Tibial nerve (tissue), 4 donors: ENCODE measurements at regions not wholly inside any gene's neighbourhood (a gene's known extent, or its start where the extent isn't known, plus 50 kb on each side); places are given as distances from the start of the nearest gene placed in this dataset.
A peak's percentile ranks its signal among the peaks of the same experiment; 100 is the strongest.

ENCODE experiments used
- DNase-seq, 2 donors: peaks; one replicate each; pipeline ENCODE4 v3.0.0-alpha.2; 2019; ENCODE audit warnings: low spot score in 2 of 2
- H3K27ac ChIP-seq, 4 donors: fragments of 200-600 bp; sonication (generic) in 3 of 4; one replicate each; pipeline ENCODE4 v1.5.1; 2017 to 2019; ENCODE audit warnings: mild to moderate bottlenecking in 1 of 4
- H3K27me3 ChIP-seq, 2 donors: fragments of 200-600 bp; sonication (generic) in 1 of 2; one replicate each; pipeline versions ENCODE4 v1.5.1 to v1.6.0; 2017 to 2019
- H3K36me3 ChIP-seq, 3 donors: fragments of 200-600 bp; sonication (generic); one replicate each; pipeline ENCODE4 v1.5.1; 2018 to 2019
- H3K4me1 ChIP-seq, 4 donors: fragments of 200-600 bp; sonication (generic) in 3 of 4; one replicate each; pipeline ENCODE4 v1.5.1; 2017 to 2019
- H3K4me3 ChIP-seq, 4 donors: fragments of 200-600 bp; sonication (generic) in 3 of 4; one replicate each; pipeline ENCODE4 v1.5.1; 2017 to 2019; ENCODE audit warnings: mild to moderate bottlenecking in 1 of 4, moderate library complexity in 1 of 4
- H3K9me3 ChIP-seq, 4 donors: fragments of 200-600 bp; sonication (generic) in 3 of 4; one replicate each; pipeline ENCODE4 v1.5.1; 2017 to 2019
- EP300 ChIP-seq, 2 donors: sonication (generic); formaldehyde crosslinking; IDR thresholded peaks; one replicate each; pipeline ENCODE4 v1.6.1; 2017; ENCODE audit warnings: antibody characterized with exemption in 2 of 2, mild to moderate bottlenecking in 1 of 2
- POLR2A ChIP-seq, 2 donors: fragments of 450-650 bp; IDR thresholded peaks; one replicate each; pipeline ENCODE4 v1.6.1; 2017; ENCODE audit warnings: antibody characterized with exemption in 2 of 2, mild to moderate bottlenecking in 2 of 2, moderate library complexity in 2 of 2
- WGBS, 2 donors: methylation state at CpG; one replicate each; pipeline ENCODE4 v1.1.5; 2018; 5-methylcytosine and 5-hydroxymethylcytosine counted together
- TF ChIP-seq, protein P1 (sequence below), 5 experiments: fragments of 200-600 bp in 3 of 5; fragments of 450-650 bp in 2 of 5; sonication (generic) in 3 of 5; IDR thresholded peaks; one replicate each; pipeline ENCODE4 v1.5.1; 2016 to 2019; ENCODE audit warnings: antibody characterized with exemption in 5 of 5, mild to moderate bottlenecking in 3 of 5, moderate library complexity in 2 of 5

DNA sequence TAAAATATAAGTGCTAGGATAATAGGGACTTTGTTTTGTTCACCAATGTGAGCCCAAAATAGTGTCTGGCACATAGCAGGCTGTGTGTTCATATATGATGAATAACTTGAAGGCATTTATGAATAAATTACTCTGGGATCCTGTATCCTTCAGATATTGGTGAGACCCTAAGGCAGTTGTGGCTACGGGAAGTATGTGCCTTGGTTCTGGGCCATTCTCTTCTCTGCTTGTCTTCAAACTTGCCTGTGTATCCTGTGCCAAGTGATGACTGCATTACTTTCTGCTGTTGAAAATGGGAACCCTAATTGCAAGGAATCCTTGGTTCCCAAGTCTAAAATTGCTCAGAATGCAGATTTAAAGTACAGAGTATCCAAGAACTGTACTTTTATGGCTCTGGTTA, 67.6 kb upstream of the KTN1 start:
- Histone ChIP-seq H3K4me1 (peaks cover 0 to 10% (median 0%) of the 10 kb centered on the region in 4 donors), H3K27me3 (no peaks in the 10 kb centered on the region), H3K27ac (no peak overlapping the region), H3K4me3 (no peak overlapping the region), H3K36me3 (no peaks in the 10 kb centered on the region), H3K9me3 (peaks cover 0 to 5% (median 0%) of the 10 kb centered on the region in 4 donors)
- WGBS, 2 donors = 41 to 47% methylated on average over 1 of the region's 1 CpG
- no peak for DNase-seq
- no peak for TF ChIP-seq EP300 (IDR thresholded peaks at IDR 0.05)
- no peak for TF ChIP-seq POLR2A (IDR thresholded peaks at IDR 0.05)
- TF ChIP-seq, protein P1, sequence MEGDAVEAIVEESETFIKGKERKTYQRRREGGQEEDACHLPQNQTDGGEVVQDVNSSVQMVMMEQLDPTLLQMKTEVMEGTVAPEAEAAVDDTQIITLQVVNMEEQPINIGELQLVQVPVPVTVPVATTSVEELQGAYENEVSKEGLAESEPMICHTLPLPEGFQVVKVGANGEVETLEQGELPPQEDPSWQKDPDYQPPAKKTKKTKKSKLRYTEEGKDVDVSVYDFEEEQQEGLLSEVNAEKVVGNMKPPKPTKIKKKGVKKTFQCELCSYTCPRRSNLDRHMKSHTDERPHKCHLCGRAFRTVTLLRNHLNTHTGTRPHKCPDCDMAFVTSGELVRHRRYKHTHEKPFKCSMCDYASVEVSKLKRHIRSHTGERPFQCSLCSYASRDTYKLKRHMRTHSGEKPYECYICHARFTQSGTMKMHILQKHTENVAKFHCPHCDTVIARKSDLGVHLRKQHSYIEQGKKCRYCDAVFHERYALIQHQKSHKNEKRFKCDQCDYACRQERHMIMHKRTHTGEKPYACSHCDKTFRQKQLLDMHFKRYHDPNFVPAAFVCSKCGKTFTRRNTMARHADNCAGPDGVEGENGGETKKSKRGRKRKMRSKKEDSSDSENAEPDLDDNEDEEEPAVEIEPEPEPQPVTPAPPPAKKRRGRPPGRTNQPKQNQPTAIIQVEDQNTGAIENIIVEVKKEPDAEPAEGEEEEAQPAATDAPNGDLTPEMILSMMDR (IDR thresholded peaks at IDR 0.05) = no peak

DNA sequence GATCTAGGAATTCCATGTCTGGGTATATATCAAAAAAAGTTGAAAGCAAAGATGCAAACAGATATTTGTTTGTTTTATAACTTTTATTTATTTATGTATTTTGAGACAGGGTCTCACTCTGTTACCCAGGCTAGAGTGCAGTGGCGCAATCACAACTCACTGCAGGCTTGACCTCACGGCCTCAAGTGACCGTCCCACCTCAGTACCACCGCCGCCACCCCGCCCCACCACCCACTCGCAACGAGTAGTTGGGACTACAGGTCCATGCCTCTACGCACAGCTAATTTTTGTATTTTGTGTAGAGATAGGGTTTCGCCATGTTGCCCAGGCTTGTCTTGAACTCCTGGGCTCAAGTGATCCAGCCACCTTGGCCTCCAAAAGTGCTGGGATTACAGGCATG, 66.5 kb upstream of the KTN1 start:
- WGBS, 2 donors = 86 to 93% methylated on average over 10 of the region's 10 CpGs
- no peak for DNase-seq
- Histone ChIP-seq H3K27ac (no peak overlapping the region), H3K9me3 (peaks cover 0 to 5% (median 0%) of the 10 kb centered on the region in 4 donors), H3K4me1 (peaks cover 0 to 10% (median 0%) of the 10 kb centered on the region in 4 donors), H3K27me3 (no peaks in the 10 kb centered on the region), H3K36me3 (no peaks in the 10 kb centered on the region), H3K4me3 (no peak overlapping the region)
- TF ChIP-seq EP300 (IDR thresholded peaks at IDR 0.05) (no peak), POLR2A (IDR thresholded peaks at IDR 0.05) (no peak)
- TF ChIP-seq, protein P1 (IDR thresholded peaks at IDR 0.05) = no peak

DNA sequence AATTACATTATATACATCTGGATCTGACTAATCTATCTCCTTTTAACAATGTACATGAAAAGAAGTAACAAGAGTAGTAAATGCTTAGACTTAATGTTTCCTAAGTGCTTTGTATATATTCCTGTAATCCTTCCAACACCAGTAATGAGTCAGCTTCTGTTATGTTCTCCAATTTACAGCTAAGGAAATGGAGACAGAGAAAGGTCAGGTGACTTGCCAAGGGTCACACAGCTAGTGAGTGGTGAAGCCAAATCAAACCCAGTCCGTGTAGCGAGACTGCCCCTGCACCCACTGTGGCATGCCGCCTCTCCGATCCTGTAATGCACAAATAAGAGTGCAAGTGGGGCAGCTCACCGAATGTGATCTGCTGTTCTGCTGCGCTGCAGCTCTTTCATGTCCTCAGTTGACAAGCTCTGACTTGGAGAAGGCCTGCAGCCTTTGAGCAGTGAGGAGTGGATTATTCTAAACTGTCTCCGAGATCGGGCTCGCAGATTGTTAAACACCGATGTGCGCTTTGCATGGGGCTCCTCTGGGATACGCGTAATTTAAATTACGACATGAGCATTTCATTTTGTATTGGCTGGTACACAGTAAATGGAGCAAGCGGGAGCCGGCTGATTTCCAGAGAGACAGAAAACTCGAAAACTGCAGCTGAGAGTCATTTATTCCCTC, 65.1 kb upstream of the KTN1 start:
- peaks cover 0 to 10% (median 0%) of the 10 kb centered on the region in 4 donors for H3K4me1 ChIP-seq
- TF ChIP-seq POLR2A (IDR thresholded peaks at IDR 0.05) (no peak), EP300 (IDR thresholded peaks at IDR 0.05) (peak in 1 of 2 donors; percentile 26)
- TF ChIP-seq, protein P1 (IDR thresholded peaks at IDR 0.05) = no peak
- peak in 1 of 2 donors; percentile 13 for DNase-seq
- H3K9me3 ChIP-seq = peaks cover 0 to 5% (median 0%) of the 10 kb centered on the region in 4 donors
- peak overlapping the region in 1 of 4 donors; percentile 22 for H3K27ac ChIP-seq
- no peaks in the 10 kb centered on the region for H3K27me3 ChIP-seq
- WGBS, 2 donors = 55 to 73% methylated on average over 17 of the region's 17 CpGs
- no peaks in the 10 kb centered on the region for H3K36me3 ChIP-seq
- H3K4me3 ChIP-seq = peak overlapping the region in 1 of 4 donors; percentile 4

DNA sequence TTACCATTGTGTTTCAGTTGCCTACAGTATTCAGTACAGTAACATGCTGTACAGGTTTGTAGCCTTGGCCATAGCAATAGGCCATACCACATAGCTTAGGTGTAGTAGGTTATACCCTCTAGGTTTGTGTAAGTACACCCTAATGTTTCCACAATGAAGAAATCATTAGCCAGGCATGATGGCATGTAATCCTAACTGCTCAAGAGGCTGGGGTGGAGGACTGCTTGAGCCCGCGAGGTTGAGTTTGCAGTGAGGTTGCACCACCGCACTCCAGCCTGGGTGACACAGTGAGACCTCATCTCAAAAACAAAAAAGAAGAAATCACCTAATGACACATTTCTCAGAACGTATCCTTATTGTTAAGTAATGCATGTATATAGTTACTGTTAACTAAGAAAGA, 63.2 kb upstream of the KTN1 start:
- DNase-seq = no peak
- TF ChIP-seq, protein P1 (IDR thresholded peaks at IDR 0.05) = no peak
- TF ChIP-seq POLR2A (IDR thresholded peaks at IDR 0.05) (no peak), EP300 (IDR thresholded peaks at IDR 0.05) (no peak)
- H3K27me3 ChIP-seq = no peaks in the 10 kb centered on the region
- WGBS, 2 donors = 91 to 95% methylated on average over 4 of the region's 4 CpGs
- no peaks in the 10 kb centered on the region for H3K36me3 ChIP-seq
- no peak overlapping the region for H3K27ac ChIP-seq
- H3K4me1 ChIP-seq = peaks cover 0 to 10% (median 0%) of the 10 kb centered on the region in 4 donors
- H3K9me3 ChIP-seq = no peaks in the 10 kb centered on the region
- no peak overlapping the region for H3K4me3 ChIP-seq

DNA sequence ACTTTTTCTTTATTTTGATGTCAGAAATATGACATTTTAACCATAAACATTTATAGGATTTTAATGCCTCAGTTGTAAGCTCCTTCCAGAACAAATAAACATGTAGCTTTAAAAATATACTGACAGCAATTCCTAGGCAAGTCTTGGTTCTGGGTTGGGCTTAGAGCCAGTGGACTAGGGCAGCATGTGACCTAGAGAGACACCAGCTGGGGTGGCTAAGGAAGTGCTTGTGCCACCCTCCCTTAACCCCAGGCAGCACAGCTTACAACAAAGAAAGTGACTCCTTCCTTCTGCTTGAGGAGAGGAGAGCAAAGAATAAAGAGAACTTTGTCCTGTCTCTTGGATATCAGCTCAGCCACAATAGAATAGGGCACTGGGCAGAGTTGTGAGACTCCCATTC, 61.6 kb upstream of the KTN1 start:
- Histone ChIP-seq H3K4me1 (peaks cover 0 to 10% (median 0%) of the 10 kb centered on the region in 4 donors), H3K36me3 (no peaks in the 10 kb centered on the region), H3K27me3 (no peaks in the 10 kb centered on the region), H3K9me3 (peaks cover 0 to 3% (median 0%) of the 10 kb centered on the region in 4 donors), H3K4me3 (no peak overlapping the region), H3K27ac (no peak overlapping the region)
- DNase-seq = no peak
- no peak for TF ChIP-seq POLR2A (IDR thresholded peaks at IDR 0.05)
- TF ChIP-seq, protein P1 (IDR thresholded peaks at IDR 0.05) = no peak
- no peak for TF ChIP-seq EP300 (IDR thresholded peaks at IDR 0.05)
